ENCODE measurements at regions not wholly inside any gene's neighbourhood (a gene's known extent, or its start where the extent isn't known, plus 50 kb on each side); places are given as distances from the start of the nearest gene placed in this dataset.

DNA sequence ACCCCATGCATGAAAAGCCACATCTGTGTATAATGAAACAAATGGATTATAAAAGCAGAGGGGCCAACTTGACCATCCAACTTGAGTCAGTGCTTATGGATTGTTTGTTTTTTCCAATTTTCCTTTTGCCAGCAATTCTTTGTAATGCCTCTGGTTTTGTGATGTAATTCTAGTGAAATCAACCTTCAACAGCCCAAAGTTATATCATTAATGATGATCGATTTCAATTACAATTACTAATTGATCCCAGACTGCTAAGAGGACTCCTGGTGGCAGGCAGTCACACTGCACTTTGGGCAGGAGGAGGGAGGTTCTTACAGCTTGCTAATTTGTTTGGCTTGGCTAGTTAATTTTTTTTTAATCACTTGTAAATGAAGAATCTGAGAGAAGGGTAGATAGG is 552.3 kb downstream of the NUF2 start:
- no peak for DNase-seq (ENCODE audit: low read depth, low spot score)
- no peak for TF ChIP-seq FOXP2 (optimal IDR thresholded peaks at IDR 0.05; ENCODE audit: control extremely low read depth, extremely low read length, insufficient read depth)
- TF ChIP-seq EZH2 (IDR thresholded peaks at IDR 0.05) = no peak
- no peak for TF ChIP-seq POLR2AphosphoS5 (IDR thresholded peaks at IDR 0.05; ENCODE audit: borderline replicate concordance, low read depth, low read length)

DNA sequence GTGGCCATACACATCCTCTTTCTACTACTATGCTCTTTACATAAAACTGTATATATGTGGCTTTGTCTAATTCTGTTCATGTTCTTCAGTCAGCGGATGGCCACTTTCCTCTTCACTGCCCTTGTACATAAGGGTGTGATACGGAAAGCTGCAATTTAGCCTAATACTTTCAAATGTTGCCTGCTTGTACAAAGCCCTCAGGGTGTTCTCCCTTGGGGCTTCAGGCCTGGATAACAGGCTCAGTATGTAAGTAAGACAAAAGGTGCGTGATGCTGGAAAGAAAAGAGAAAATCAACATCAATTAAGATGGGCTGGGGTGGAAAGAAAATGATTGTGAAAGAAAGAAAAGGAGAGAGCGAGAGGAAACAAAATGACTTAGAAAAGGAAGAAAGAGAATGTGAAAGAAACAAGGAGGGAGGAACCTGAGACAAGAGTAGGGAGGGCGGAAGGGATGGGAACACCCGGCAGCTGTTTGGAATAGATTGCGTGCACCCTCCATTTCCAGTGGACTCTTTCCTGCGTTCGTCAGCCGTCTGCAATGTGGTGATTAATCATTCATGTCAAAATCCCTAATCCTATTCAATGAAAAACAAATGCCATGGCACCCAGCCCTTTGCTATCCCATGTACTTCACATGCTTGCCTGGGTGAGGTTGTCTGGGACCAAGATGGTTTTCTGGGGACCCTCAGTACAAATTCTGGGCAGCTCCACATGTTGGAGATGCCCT is 553.6 kb downstream of the NUF2 start:
- Histone ChIP-seq H3K9ac (ENCODE audit: insufficient read length) (no peak overlapping the region), H3K9me3 (ENCODE audit: low read depth, low read length) (no peaks in the 10 kb centered on the region), H3K4me3 (no peak overlapping the region), H3K36me3 (ENCODE audit: insufficient read depth, low read length) (no peaks in the 10 kb centered on the region), H3K27ac (no peak overlapping the region)
- no peak for DNase-seq (ENCODE audit: low read depth, low spot score)
- no peak for TF ChIP-seq FOXP2 (optimal IDR thresholded peaks at IDR 0.05; ENCODE audit: control extremely low read depth, extremely low read length, insufficient read depth)
- no peak for TF ChIP-seq EZH2 (IDR thresholded peaks at IDR 0.05)
- no peak for TF ChIP-seq POLR2AphosphoS5 (IDR thresholded peaks at IDR 0.05; ENCODE audit: borderline replicate concordance, low read depth, low read length)

More for the DNA sequence above, 552.3 kb downstream of the NUF2 start:
- Histone ChIP-seq H3K4me3 (no peak overlapping the region), H3K27ac (no peak overlapping the region), H3K36me3 (ENCODE audit: insufficient read depth, low read length) (no peaks in the 10 kb centered on the region), H3K9ac (ENCODE audit: insufficient read length) (no peak overlapping the region), H3K9me3 (ENCODE audit: low read depth, low read length) (no peaks in the 10 kb centered on the region)

DNA sequence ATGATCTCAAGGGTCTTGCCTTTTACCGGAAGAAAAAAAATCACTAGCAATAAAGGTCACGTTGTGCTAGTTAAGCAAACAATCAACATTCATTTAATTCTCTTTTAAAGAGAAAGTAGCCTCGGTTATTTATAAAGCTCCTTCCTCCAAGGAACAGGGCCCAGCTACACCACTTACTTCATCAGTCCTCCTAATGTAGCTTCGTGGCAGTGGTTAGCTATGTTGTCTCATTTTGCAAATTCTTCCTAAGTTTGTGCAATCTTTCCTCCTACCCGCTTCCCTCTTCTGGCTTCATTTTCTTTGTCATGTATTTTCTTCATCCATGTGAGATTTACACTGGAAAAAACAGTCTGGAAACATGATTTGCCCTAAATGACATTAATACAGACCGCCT is 554.2 kb downstream of the NUF2 start:
- H3K9me3 ChIP-seq (ENCODE audit: low read depth, low read length) = no peaks in the 10 kb centered on the region
- no peaks in the 10 kb centered on the region for H3K36me3 ChIP-seq (ENCODE audit: insufficient read depth, low read length)
- TF ChIP-seq FOXP2 (optimal IDR thresholded peaks at IDR 0.05; ENCODE audit: control extremely low read depth, extremely low read length, insufficient read depth) = no peak
- no peak for TF ChIP-seq POLR2AphosphoS5 (IDR thresholded peaks at IDR 0.05; ENCODE audit: borderline replicate concordance, low read depth, low read length)
- no peak for TF ChIP-seq EZH2 (IDR thresholded peaks at IDR 0.05)
- no peak overlapping the region for H3K9ac ChIP-seq (ENCODE audit: insufficient read length)
- no peak overlapping the region for H3K27ac ChIP-seq
- DNase-seq (ENCODE audit: low read depth, low spot score) = no peak
- H3K4me3 ChIP-seq = no peak overlapping the region

DNA sequence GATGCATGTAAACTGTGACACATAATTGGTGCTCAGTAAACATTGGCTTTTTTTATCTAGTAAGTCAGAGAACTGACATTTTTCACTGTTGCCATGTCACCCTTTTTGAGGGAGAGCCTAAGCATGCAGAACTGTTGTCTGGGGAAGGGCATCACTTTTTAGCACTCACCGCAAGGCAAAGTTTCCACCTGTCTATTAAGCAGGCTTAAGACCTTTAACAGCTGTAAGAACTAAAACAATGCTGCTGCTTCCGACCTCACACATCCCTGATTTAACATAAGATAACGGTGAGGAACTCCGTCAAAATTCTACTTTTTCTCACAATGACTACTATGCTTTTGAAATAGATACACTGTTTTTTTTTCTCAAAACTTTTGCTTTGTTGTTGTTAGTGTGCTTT is 554.8 kb downstream of the NUF2 start:
- no peak overlapping the region for H3K4me3 ChIP-seq
- H3K36me3 ChIP-seq (ENCODE audit: insufficient read depth, low read length) = no peaks in the 10 kb centered on the region
- DNase-seq (ENCODE audit: low read depth, low spot score) = no peak
- no peaks in the 10 kb centered on the region for H3K9me3 ChIP-seq (ENCODE audit: low read depth, low read length)
- TF ChIP-seq POLR2AphosphoS5 (IDR thresholded peaks at IDR 0.05; ENCODE audit: borderline replicate concordance, low read depth, low read length) (no peak), FOXP2 (optimal IDR thresholded peaks at IDR 0.05; ENCODE audit: control extremely low read depth, extremely low read length, insufficient read depth) (no peak), EZH2 (IDR thresholded peaks at IDR 0.05) (no peak)
- no peak overlapping the region for H3K9ac ChIP-seq (ENCODE audit: insufficient read length)
- no peak overlapping the region for H3K27ac ChIP-seq

DNA sequence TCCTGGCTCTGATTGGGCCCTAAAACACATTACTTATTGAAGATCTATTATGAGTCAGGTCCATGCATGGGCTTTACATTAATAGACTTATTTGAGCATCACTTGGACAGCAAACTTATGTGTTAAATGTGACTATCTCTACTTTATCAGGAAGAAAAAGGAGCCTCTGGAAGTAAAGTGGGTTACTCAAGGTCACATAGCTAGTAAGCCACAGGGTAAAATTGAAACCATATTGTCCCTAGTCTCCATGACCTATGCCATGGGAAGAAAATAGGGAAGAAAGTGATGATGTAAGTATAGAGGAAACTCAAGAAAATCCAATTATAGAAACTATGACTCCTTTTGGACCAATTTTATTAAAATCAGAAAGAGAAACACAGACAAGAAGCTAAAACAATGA is 555.3 kb downstream of the NUF2 start:
- no peak for DNase-seq (ENCODE audit: low read depth, low spot score)
- H3K9me3 ChIP-seq (ENCODE audit: low read depth, low read length) = no peaks in the 10 kb centered on the region
- no peaks in the 10 kb centered on the region for H3K36me3 ChIP-seq (ENCODE audit: insufficient read depth, low read length)
- no peak overlapping the region for H3K4me3 ChIP-seq
- no peak overlapping the region for H3K9ac ChIP-seq (ENCODE audit: insufficient read length)
- TF ChIP-seq FOXP2 (optimal IDR thresholded peaks at IDR 0.05; ENCODE audit: control extremely low read depth, extremely low read length, insufficient read depth) = no peak
- TF ChIP-seq POLR2AphosphoS5 (IDR thresholded peaks at IDR 0.05; ENCODE audit: borderline replicate concordance, low read depth, low read length) = no peak
- TF ChIP-seq EZH2 (IDR thresholded peaks at IDR 0.05) = no peak
- H3K27ac ChIP-seq = no peak overlapping the region

DNA sequence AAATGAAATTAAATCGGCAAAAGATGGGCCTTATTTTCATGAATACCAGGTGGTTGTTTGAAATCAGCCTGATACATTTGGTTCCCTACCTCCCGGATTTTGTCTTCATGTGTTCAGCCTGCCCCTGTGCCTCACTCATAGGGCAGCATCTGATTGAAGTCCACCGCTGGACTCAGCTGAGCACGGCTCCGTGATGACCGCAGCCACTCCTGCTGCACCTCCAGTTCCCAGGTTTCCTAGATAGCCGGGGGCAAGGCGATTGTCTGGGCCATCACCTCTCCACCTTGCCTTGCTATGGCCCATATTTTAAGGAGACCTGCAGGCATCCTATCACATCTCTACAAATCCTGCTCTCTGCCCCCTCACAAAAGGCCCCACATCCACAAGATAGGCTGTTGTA is 563.8 kb downstream of the NUF2 start:
- H3K36me3 ChIP-seq (ENCODE audit: insufficient read depth, low read length) = no peaks in the 10 kb centered on the region

DNA sequence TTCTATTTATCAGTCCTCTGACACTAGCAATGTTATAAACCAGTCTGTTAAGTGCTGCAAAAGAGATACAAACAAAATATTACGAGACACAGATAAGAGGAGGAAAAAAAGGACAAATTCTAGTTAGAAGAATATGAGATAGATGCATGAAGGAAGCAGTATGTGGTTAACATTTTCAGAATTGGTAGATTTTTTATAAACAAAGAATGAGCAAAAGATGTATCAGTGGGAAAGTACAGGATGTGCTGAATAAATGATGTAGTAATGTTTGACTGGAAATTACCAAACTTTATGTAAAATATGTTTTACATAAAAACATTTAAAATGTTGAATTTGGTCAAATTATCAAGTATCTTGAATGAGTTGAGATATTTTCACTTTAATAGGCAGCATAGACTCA is 574.2 kb downstream of the NUF2 start:
- Histone ChIP-seq H3K36me3 (ENCODE audit: insufficient read depth, low read length) (no peaks in the 10 kb centered on the region), H3K9ac (ENCODE audit: insufficient read length) (no peak overlapping the region), H3K4me3 (no peak overlapping the region), H3K9me3 (ENCODE audit: low read depth, low read length) (no peaks in the 10 kb centered on the region), H3K27ac (no peak overlapping the region)
- DNase-seq (ENCODE audit: low read depth, low spot score) = no peak
- TF ChIP-seq POLR2AphosphoS5 (IDR thresholded peaks at IDR 0.05; ENCODE audit: borderline replicate concordance, low read depth, low read length) = no peak
- no peak for TF ChIP-seq EZH2 (IDR thresholded peaks at IDR 0.05)
- TF ChIP-seq FOXP2 (optimal IDR thresholded peaks at IDR 0.05; ENCODE audit: control extremely low read depth, extremely low read length, insufficient read depth) = no peak

More for the DNA sequence above, 563.8 kb downstream of the NUF2 start:
- Histone ChIP-seq H3K27ac (no peak overlapping the region), H3K9me3 (ENCODE audit: low read depth, low read length) (no peaks in the 10 kb centered on the region), H3K9ac (ENCODE audit: insufficient read length) (no peak overlapping the region), H3K4me3 (no peak overlapping the region)
- TF ChIP-seq FOXP2 (optimal IDR thresholded peaks at IDR 0.05; ENCODE audit: control extremely low read depth, extremely low read length, insufficient read depth) = no peak
- TF ChIP-seq POLR2AphosphoS5 (IDR thresholded peaks at IDR 0.05; ENCODE audit: borderline replicate concordance, low read depth, low read length) = no peak
- no peak for TF ChIP-seq EZH2 (IDR thresholded peaks at IDR 0.05)
- no peak for DNase-seq (ENCODE audit: low read depth, low spot score)

DNA sequence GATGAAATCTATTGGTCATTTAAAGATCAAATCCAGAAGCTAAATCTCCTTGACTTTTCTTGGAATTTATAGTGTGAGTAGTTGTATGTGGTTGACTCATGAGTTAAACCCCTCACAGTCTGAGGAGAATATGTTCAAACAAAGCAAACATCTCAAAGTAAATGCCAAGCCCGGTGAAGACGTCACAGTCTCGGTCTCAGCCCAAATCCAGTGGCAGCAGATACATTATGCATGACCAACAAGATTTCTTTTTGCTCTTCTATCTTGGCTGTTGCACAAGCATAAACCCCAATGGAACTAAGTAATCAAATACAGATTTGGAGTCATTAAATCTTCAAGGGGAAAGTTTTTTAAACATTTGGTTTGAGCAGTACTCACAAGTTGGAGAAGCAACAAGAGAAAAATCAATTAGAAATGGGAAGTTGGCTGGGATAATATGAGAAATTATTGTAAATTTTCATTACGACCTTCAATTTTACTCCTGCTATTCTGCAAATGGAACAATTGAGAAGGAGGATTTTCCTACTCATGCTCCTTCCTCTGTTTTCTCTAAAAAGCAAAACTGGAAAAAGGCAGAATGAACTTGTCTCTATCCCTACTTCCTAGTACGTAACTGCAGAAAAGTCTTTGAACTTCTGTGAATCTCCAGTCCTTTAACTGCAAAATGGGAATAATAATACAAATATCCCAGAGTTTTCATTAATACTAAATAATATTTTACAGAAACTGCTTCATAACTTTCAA is 575.8 kb downstream of the NUF2 start:
- H3K27ac ChIP-seq = no peak overlapping the region
- H3K36me3 ChIP-seq (ENCODE audit: insufficient read depth, low read length) = no peaks in the 10 kb centered on the region

More for the DNA sequence above, 575.8 kb downstream of the NUF2 start:
- Histone ChIP-seq H3K9ac (ENCODE audit: insufficient read length) (no peak overlapping the region), H3K9me3 (ENCODE audit: low read depth, low read length) (peaks cover 3% of the 10 kb centered on the region; the same call in 1 of the 2 replicates), H3K4me3 (no peak overlapping the region)
- no peak for DNase-seq (ENCODE audit: low read depth, low spot score)
- TF ChIP-seq POLR2AphosphoS5 (IDR thresholded peaks at IDR 0.05; ENCODE audit: borderline replicate concordance, low read depth, low read length) (no peak), EZH2 (IDR thresholded peaks at IDR 0.05) (no peak), FOXP2 (optimal IDR thresholded peaks at IDR 0.05; ENCODE audit: control extremely low read depth, extremely low read length, insufficient read depth) (no peak)
